Hematopoietic multipotent progenitor cell (in vitro differentiated cells): ENCODE measurements at regions not wholly inside any gene's neighbourhood (a gene's known extent, or its start where the extent isn't known, plus 50 kb on each side); places are given as distances from the start of the nearest gene placed in this dataset.
"Not testable (repeated sequence)": the region's sequence is repeated elsewhere in the genome, so short reads cannot be mapped to it uniquely, and the experiment has no call there.

Experiments
- DNase-seq, 3 donors: peaks; one replicate each; pipeline ENCODE4 v3.0.0-alpha.2; 2011 to 2015; ENCODE audit warnings: low read depth in 2 of 3, low spot score in 2 of 3

GRCh38 chr6:148016013-148016412 lies 326.6 kb upstream of the SASH1 start:
- no peak for DNase-seq

GRCh38 chr6:148021165-148021564 lies 321.5 kb upstream of the SASH1 start:
- DNase-seq: no peak

- no peak for DNase-seq
Measured at GRCh38 chr6:148021699-148022098, 320.9 kb upstream of the SASH1 start.

GRCh38 chr6:148022279-148022678 lies 320.4 kb upstream of the SASH1 start:
- not testable (repeated sequence) for DNase-seq

GRCh38 chr6:148027201-148027600 lies 315.4 kb upstream of the SASH1 start:
- DNase-seq: no peak

- DNase-seq: no peak
Measured at GRCh38 chr6:148035806-148036390, 306.7 kb upstream of the SASH1 start.

- no peak for DNase-seq
Measured at GRCh38 chr6:148037496-148037895, 305.1 kb upstream of the SASH1 start.

GRCh38 chr6:148041546-148041945 lies 301.1 kb upstream of the SASH1 start:
- DNase-seq: no peak

GRCh38 chr6:148042536-148042935 lies 300.1 kb upstream of the SASH1 start:
- no peak for DNase-seq

GRCh38 chr6:148044261-148044751 lies 298.3 kb upstream of the SASH1 start:
- DNase-seq: no peak

GRCh38 chr6:148044921-148045320 lies 297.7 kb upstream of the SASH1 start:
- no peak for DNase-seq

- no peak for DNase-seq
Measured at GRCh38 chr6:148053209-148053608, 289.4 kb upstream of the SASH1 start.

- DNase-seq: no peak
Measured at GRCh38 chr6:148053796-148054195, 288.8 kb upstream of the SASH1 start.

- DNase-seq: no peak
Measured at GRCh38 chr6:148054219-148054618, 288.4 kb upstream of the SASH1 start.

GRCh38 chr6:148055419-148055818 lies 287.2 kb upstream of the SASH1 start:
- DNase-seq: no peak

GRCh38 chr6:148059869-148060268 lies 282.8 kb upstream of the SASH1 start:
- DNase-seq: no peak

GRCh38 chr6:148064406-148065134 lies 278.1 kb upstream of the SASH1 start:
- no peak for DNase-seq

- no peak for DNase-seq
Measured at GRCh38 chr6:148068437-148069061, 274.1 kb upstream of the SASH1 start.

- no peak for DNase-seq
Measured at GRCh38 chr6:148069256-148069655, 273.4 kb upstream of the SASH1 start.

GRCh38 chr6:148074291-148074690 lies 268.3 kb upstream of the SASH1 start:
- no peak for DNase-seq

GRCh38 chr6:148074738-148075137 lies 267.9 kb upstream of the SASH1 start:
- peak in 2 of 3 donors; percentile 1 to 52 for DNase-seq

- DNase-seq: no peak
Measured at GRCh38 chr6:148075352-148075751, 267.3 kb upstream of the SASH1 start.
